Fibroblast of the aortic adventitia (primary cell): ENCODE measurements at regions not wholly inside any gene's neighbourhood (a gene's known extent, or its start where the extent isn't known, plus 50 kb on each side); places are given as distances from the start of the nearest gene placed in this dataset.

Source experiments
- DNase-seq: peaks from one replicate; pipeline ENCODE4 v3.0.0-alpha.2; 2010; ENCODE audit warnings: low read depth
- H3K4me3 ChIP-seq: 2 replicates; pipeline ENCODE4 v1.5.1; 2011; ENCODE audit warnings: low read depth, mild to moderate bottlenecking, control low read depth, low read length, moderate library complexity
- CTCF ChIP-seq: IDR thresholded peaks from 2 replicates; pipeline ENCODE4 v1.5.1; 2011; ENCODE audit warnings: mild to moderate bottlenecking, low read length, control low read depth, inconsistent platforms; ENCODE audit not compliant: insufficient read depth

- peak; percentile 46 for DNase-seq
- TF ChIP-seq CTCF, result no peak
- no peak overlapping the region for H3K4me3 ChIP-seq
Observed at GRCh38 chr12:77488041-77488620, 342.6 kb upstream of the NAV3 start.

- TF ChIP-seq CTCF, result no peak
- no peak overlapping the region for H3K4me3 ChIP-seq
- no peak for DNase-seq
Observed at GRCh38 chr12:77486872-77487271, 343.8 kb upstream of the NAV3 start.

GRCh38 chr12:77485961-77486854, 344.5 kb upstream of the NAV3 start:
- no peak for TF ChIP-seq CTCF

GRCh38 chr12:77481687-77482086, 349.0 kb upstream of the NAV3 start:
- DNase-seq, result no peak
- no peak overlapping the region for H3K4me3 ChIP-seq
- TF ChIP-seq CTCF, result no peak

More at GRCh38 chr12:77485961-77486854, 344.5 kb upstream of the NAV3 start:
- H3K4me3 ChIP-seq, result no peak overlapping the region
- DNase-seq, result no peak

GRCh38 chr12:77477907-77478533, 352.7 kb upstream of the NAV3 start:
- no peak for DNase-seq
- H3K4me3 ChIP-seq, result no peak overlapping the region
- TF ChIP-seq CTCF, result no peak

GRCh38 chr12:77471801-77472200, 358.9 kb upstream of the NAV3 start:
- H3K4me3 ChIP-seq, result no peak overlapping the region
- TF ChIP-seq CTCF, result no peak
- no peak for DNase-seq
